HPDE6-E6E7 (cell line): ENCODE measurements at regions not wholly inside any gene's neighbourhood (a gene's known extent, or its start where the extent isn't known, plus 50 kb on each side); places are given as distances from the start of the nearest gene placed in this dataset.
"Not testable (repeated sequence)": the region's sequence is repeated elsewhere in the genome, so short reads cannot be mapped to it uniquely, and the experiment has no call there.

Source experiments
- DNase-seq: peaks from one replicate; pipeline ENCODE4 v3.0.0; 2011; ENCODE audit warnings: missing footprints; ENCODE audit errors: extremely low spot score

- DNase-seq, result no peak
Observed at GRCh38 chrX:25851141-25851540, 287.0 kb upstream of the MAGEB18 start.

GRCh38 chrX:25853002-25853479 lies 285.1 kb upstream of the MAGEB18 start:
- DNase-seq, result no peak

GRCh38 chrX:25858273-25858880 lies 279.8 kb upstream of the MAGEB18 start:
- DNase-seq, result no peak

- no peak for DNase-seq
Observed at GRCh38 chrX:25860322-25860721, 277.8 kb upstream of the MAGEB18 start.

- DNase-seq, result no peak
Observed at GRCh38 chrX:25869761-25870160, 268.4 kb upstream of the MAGEB18 start.

GRCh38 chrX:25872786-25873185 lies 265.4 kb upstream of the MAGEB18 start:
- DNase-seq, result no peak

GRCh38 chrX:25873196-25873595 lies 264.9 kb upstream of the MAGEB18 start:
- peak; percentile 14 for DNase-seq

- DNase-seq, result no peak
Observed at GRCh38 chrX:25878806-25879205, 259.3 kb upstream of the MAGEB18 start.

GRCh38 chrX:25882503-25882902 lies 255.6 kb upstream of the MAGEB18 start:
- not testable (repeated sequence) for DNase-seq

GRCh38 chrX:25897758-25898157 lies 240.4 kb upstream of the MAGEB18 start:
- DNase-seq, result no peak

- not testable (repeated sequence) for DNase-seq
Observed at GRCh38 chrX:25905728-25906127, 232.4 kb upstream of the MAGEB18 start.

GRCh38 chrX:25925946-25926345 lies 212.2 kb upstream of the MAGEB18 start:
- DNase-seq, result no peak

- DNase-seq, result no peak
Observed at GRCh38 chrX:25928316-25928715, 209.8 kb upstream of the MAGEB18 start.

GRCh38 chrX:25941087-25941486 lies 197.1 kb upstream of the MAGEB18 start:
- peak; percentile 41 for DNase-seq

GRCh38 chrX:25941559-25942250 lies 196.4 kb upstream of the MAGEB18 start:
- DNase-seq, result no peak

GRCh38 chrX:25968920-25969319 lies 169.2 kb upstream of the MAGEB18 start:
- DNase-seq, result peak; percentile 34

GRCh38 chrX:25976683-25977310 lies 161.3 kb upstream of the MAGEB18 start:
- DNase-seq, result no peak

GRCh38 chrX:25998687-25999086 lies 139.5 kb upstream of the MAGEB18 start:
- no peak for DNase-seq

GRCh38 chrX:26007462-26007861 lies 130.7 kb upstream of the MAGEB18 start:
- DNase-seq, result no peak

- no peak for DNase-seq
Observed at GRCh38 chrX:26008042-26008441, 130.1 kb upstream of the MAGEB18 start.

- no peak for DNase-seq
Observed at GRCh38 chrX:26008691-26009090, 129.5 kb upstream of the MAGEB18 start.

GRCh38 chrX:26019386-26019785 lies 118.8 kb upstream of the MAGEB18 start:
- no peak for DNase-seq

- no peak for DNase-seq
Observed at GRCh38 chrX:26026179-26026578, 112.0 kb upstream of the MAGEB18 start.
